WI38 (cell line): ENCODE measurements at regions not wholly inside any gene's neighbourhood (a gene's known extent, or its start where the extent isn't known, plus 50 kb on each side); places are given as distances from the start of the nearest gene placed in this dataset.

Experiments used
- H3K4me3 ChIP-seq: 2 replicates; pipeline ENCODE4 v1.5.1; 2011; ENCODE audit warnings: low read depth, mild to moderate bottlenecking, control low read depth, low read length
- CTCF ChIP-seq: IDR thresholded peaks from 2 replicates; pipeline ENCODE4 v1.5.1; 2012; ENCODE audit warnings: low read depth, mild to moderate bottlenecking, control low read depth, low read length

GRCh38 chr20:4516876-4517275 lies 169.4 kb upstream of the PRNP start:
- H3K4me3 ChIP-seq = no peak overlapping the region
- no peak for TF ChIP-seq CTCF

GRCh38 chr20:4513720-4514119 lies 172.5 kb upstream of the PRNP start:
- no peak for TF ChIP-seq CTCF
- no peak overlapping the region for H3K4me3 ChIP-seq

- no peak overlapping the region for H3K4me3 ChIP-seq
- TF ChIP-seq CTCF = no peak
Observed at GRCh38 chr20:4512891-4513550, 173.2 kb upstream of the PRNP start.

- H3K4me3 ChIP-seq = no peak overlapping the region
- TF ChIP-seq CTCF = no peak
Observed at GRCh38 chr20:4511776-4512175, 174.5 kb upstream of the PRNP start.

GRCh38 chr20:4509825-4510522 lies 176.3 kb upstream of the PRNP start:
- no peak for TF ChIP-seq CTCF

GRCh38 chr20:4508773-4509172 lies 177.5 kb upstream of the PRNP start:
- H3K4me3 ChIP-seq = no peak overlapping the region
- no peak for TF ChIP-seq CTCF

More at GRCh38 chr20:4509825-4510522, 176.3 kb upstream of the PRNP start:
- no peak overlapping the region for H3K4me3 ChIP-seq

- TF ChIP-seq CTCF = no peak
- H3K4me3 ChIP-seq = no peak overlapping the region
Observed at GRCh38 chr20:4507288-4507719, 179.0 kb upstream of the PRNP start.
